Adrenal gland (tissue), 9 donors: ENCODE measurements at regions not wholly inside any gene's neighbourhood (a gene's known extent, or its start where the extent isn't known, plus 50 kb on each side); places are given as distances from the start of the nearest gene placed in this dataset.

Experiments
- DNase-seq, 7 donors: peaks; one replicate each; pipeline ENCODE4 v3.0.0-alpha.2; 2019 to 2020
- H3K27ac ChIP-seq, 5 donors: fragments of 200-600 bp; sonication (generic) in 4 of 5; 1 replicate in 3 of 5; 2 replicates in 2 of 5; pipeline versions ENCODE4 v1.5.1 to v1.8.0; 2016 to 2020; ENCODE audit warnings: mild to moderate bottlenecking in 1 of 5
- H3K27me3 ChIP-seq: fragments of 200-600 bp; 2 replicates; pipeline ENCODE4 v1.8.0; 2021
- H3K36me3 ChIP-seq, 2 donors: fragments of 200-600 bp; replicated peaks in 1 of 2; 1 replicate in 1 of 2; 2 replicates in 1 of 2; pipeline versions ENCODE4 v1.5.1 to v1.8.0; 2018 to 2022
- H3K4me1 ChIP-seq, 2 donors: fragments of 200-600 bp; replicated peaks in 1 of 2; 1 replicate in 1 of 2; 2 replicates in 1 of 2; pipeline versions ENCODE4 v1.5.1 to v1.8.0; 2018 to 2021
- H3K4me3 ChIP-seq, 4 donors: fragments of 200-600 bp; sonication (generic) in 3 of 4; one replicate each; pipeline ENCODE4 v1.5.1; 2016 to 2018
- H3K9me3 ChIP-seq, 3 donors: fragments of 200-600 bp; sonication (generic) in 1 of 3; replicated peaks in 1 of 3; 1 replicate in 2 of 3; 2 replicates in 1 of 3; pipeline versions ENCODE4 v1.5.1 to v1.8.0; 2016 to 2021
- CTCF ChIP-seq, 6 experiments: fragments of 450-650 bp in 4 of 6; fragments of 200-600 bp in 2 of 6; sonication (generic) in 1 of 6; IDR thresholded peaks; 1 replicate in 5 of 6; 2 replicates in 1 of 6; pipeline versions ENCODE4 v1.5.1 to v1.8.0; 2016 to 2021; ENCODE audit warnings: antibody characterized with exemption in 6 of 6, mild to moderate bottlenecking in 2 of 6, moderate library complexity in 1 of 6
- POLR2A ChIP-seq, 2 donors: fragments of 450-650 bp; IDR thresholded peaks; one replicate each; pipeline ENCODE4 v1.6.1; 2017; ENCODE audit warnings: antibody characterized with exemption in 2 of 2, mild to moderate bottlenecking in 2 of 2, moderate library complexity in 1 of 2
- WGBS, 4 donors: extraction: QIAGEN DNeasy Blood & Tissue Kit in 2 of 4; methylation state at CpG; one replicate each; pipeline versions ENCODE4 v1.1.5 to v1.1.7; 2013 to 2017; 5-methylcytosine and 5-hydroxymethylcytosine counted together
- intact Hi-C, 2 donors: fragments of 100-400 bp; cut with DNase I; formaldehyde crosslinking; loops; one replicate each; pipeline versions ENCODE4 v1.14.1 to v1.15.0; 2022 to 2023
- donor health status: healthy with polysubstance abuse.
- donor health status: Bipolar disorder and iron deficiency.
- donor health status: DM: yes; HTN: yes; CAD: no.
- donor health status: DM: no; HTN: no; CAD: no.
- donor health status: DM: no; HTN: no; CAD: no.

- intact Hi-C loops: no loop called here
- 74 to 97% (median 94%) methylated on average over 1 of the region's 1 CpG for WGBS, 4 donors
- H3K4me3 ChIP-seq: no peak overlapping the region
- no peaks in the 10 kb centered on the region for H3K36me3 ChIP-seq
- no peaks in the 10 kb centered on the region for H3K27me3 ChIP-seq
- no peak for DNase-seq
- H3K9me3 ChIP-seq: no peaks in the 10 kb centered on the region
- TF ChIP-seq CTCF (IDR thresholded peaks at IDR 0.05) (no peak), POLR2A (IDR thresholded peaks at IDR 0.05) (no peak)
- H3K27ac ChIP-seq: no peak overlapping the region
- H3K4me1 ChIP-seq: no peaks in the 10 kb centered on the region
Observed at GRCh38 chr18:7332452-7332851, 101.6 kb downstream of the LRRC30 start.

- intact Hi-C loops: no loop called here
- 83 to 95% (median 89%) methylated on average over 2 to 5 of the region's 5 CpGs for WGBS, 4 donors
Observed at GRCh38 chr18:7333025-7333562, 102.2 kb downstream of the LRRC30 start.

GRCh38 chr18:7334973-7335568, 104.2 kb downstream of the LRRC30 start:
- Histone ChIP-seq H3K4me3 (no peak overlapping the region), H3K36me3 (no peaks in the 10 kb centered on the region), H3K27me3 (no peaks in the 10 kb centered on the region), H3K9me3 (no peaks in the 10 kb centered on the region), H3K4me1 (no peaks in the 10 kb centered on the region), H3K27ac (no peak overlapping the region)
- intact Hi-C loops: no loop called here
- no peak for TF ChIP-seq CTCF (IDR thresholded peaks at IDR 0.05)
- no peak for TF ChIP-seq POLR2A (IDR thresholded peaks at IDR 0.05)
- WGBS, 4 donors: 59 to 71% (median 67%) methylated on average over 3 of the region's 3 CpGs
- no peak for DNase-seq

More at GRCh38 chr18:7333025-7333562, 102.2 kb downstream of the LRRC30 start:
- no peaks in the 10 kb centered on the region for H3K27me3 ChIP-seq
- H3K4me1 ChIP-seq: no peaks in the 10 kb centered on the region
- H3K27ac ChIP-seq: no peak overlapping the region
- no peak for DNase-seq
- H3K9me3 ChIP-seq: no peaks in the 10 kb centered on the region
- H3K36me3 ChIP-seq: no peaks in the 10 kb centered on the region
- no peak for TF ChIP-seq POLR2A (IDR thresholded peaks at IDR 0.05)
- TF ChIP-seq CTCF (IDR thresholded peaks at IDR 0.05): no peak
- no peak overlapping the region for H3K4me3 ChIP-seq

- no peaks in the 10 kb centered on the region for H3K36me3 ChIP-seq
- H3K9me3 ChIP-seq: no peaks in the 10 kb centered on the region
- intact Hi-C loops: no loop called here
- no peak overlapping the region for H3K27ac ChIP-seq
- H3K4me3 ChIP-seq: no peak overlapping the region
- no peaks in the 10 kb centered on the region for H3K4me1 ChIP-seq
- WGBS, 4 donors: 21 to 47% (median 38%) methylated on average over 1 of the region's 1 CpG
- no peak for DNase-seq
- TF ChIP-seq CTCF (IDR thresholded peaks at IDR 0.05): no peak
- no peak for TF ChIP-seq POLR2A (IDR thresholded peaks at IDR 0.05)
- no peaks in the 10 kb centered on the region for H3K27me3 ChIP-seq
Observed at GRCh38 chr18:7336623-7337022, 105.7 kb downstream of the LRRC30 start.
